ENCODE measurements at regions not wholly inside any gene's neighbourhood (a gene's known extent, or its start where the extent isn't known, plus 50 kb on each side); places are given as distances from the start of the nearest gene placed in this dataset.
"Not testable (repeated sequence)": the region's sequence is repeated elsewhere in the genome, so short reads cannot be mapped to it uniquely, and the experiment has no call there.

GRCh38 chr11:23846902-23847422 lies 649.9 kb upstream of the LUZP2 start:
- H3K27me3 Mint-ChIP-seq, result peaks cover 0 to 3% of the 10 kb centered on the region in 2 donors
- peaks cover 10% of the 10 kb centered on the region for H3K9me3 Mint-ChIP-seq
- H3K4me3 Mint-ChIP-seq, result no peak overlapping the region
- DNase-seq (ENCODE audit: low spot score) (no peak), ATAC-seq (no peak)
- H3K36me3 Mint-ChIP-seq, result peaks cover 13% of the 10 kb centered on the region
- H3K4me1 Mint-ChIP-seq (ENCODE audit: low read depth in 2 of 2), result peaks cover 0 to 2% of the 10 kb centered on the region in 2 donors
- H3K27ac Mint-ChIP-seq, result no peak overlapping the region

- H3K9me3 Mint-ChIP-seq, result peaks cover 4% of the 10 kb centered on the region
- ATAC-seq, result no peak
- no peak overlapping the region for H3K4me3 Mint-ChIP-seq
- peaks cover 0 to 2% of the 10 kb centered on the region in 2 donors for H3K4me1 Mint-ChIP-seq (ENCODE audit: low read depth in 2 of 2)
- no peak for DNase-seq (ENCODE audit: low spot score)
- H3K27ac Mint-ChIP-seq, result no peak overlapping the region
- no peaks in the 10 kb centered on the region for H3K27me3 Mint-ChIP-seq
- H3K36me3 Mint-ChIP-seq, result peaks cover 6% of the 10 kb centered on the region
These were observed 645.6 kb upstream of the LUZP2 start for GRCh38 chr11:23851216-23851615.

- Mint-ChIP-seq H3K9me3 (no peaks in the 10 kb centered on the region), H3K36me3 (no peaks in the 10 kb centered on the region), H3K27ac (no peak overlapping the region), H3K4me1 (ENCODE audit: low read depth in 2 of 2) (no peaks in the 10 kb centered on the region), H3K27me3 (no peaks in the 10 kb centered on the region), H3K4me3 (no peak overlapping the region)
- no peak for DNase-seq (ENCODE audit: low spot score)
- no peak for ATAC-seq
These were observed 640.2 kb upstream of the LUZP2 start for GRCh38 chr11:23856654-23857053.

- Mint-ChIP-seq H3K4me3 (no peak overlapping the region), H3K27ac (no peak overlapping the region), H3K9me3 (no peaks in the 10 kb centered on the region), H3K36me3 (no peaks in the 10 kb centered on the region), H3K27me3 (peaks cover 0 to 4% of the 10 kb centered on the region in 2 donors), H3K4me1 (ENCODE audit: low read depth in 2 of 2) (no peaks in the 10 kb centered on the region)
- ATAC-seq (no peak), DNase-seq (ENCODE audit: low spot score) (no peak)
These were observed 637.8 kb upstream of the LUZP2 start for GRCh38 chr11:23859087-23859486.

GRCh38 chr11:23861615-23862014 lies 635.2 kb upstream of the LUZP2 start:
- Mint-ChIP-seq H3K4me3 (no peak overlapping the region), H3K27ac (no peak overlapping the region), H3K4me1 (ENCODE audit: low read depth in 2 of 2) (no peaks in the 10 kb centered on the region), H3K9me3 (no peaks in the 10 kb centered on the region), H3K36me3 (no peaks in the 10 kb centered on the region), H3K27me3 (peaks cover 0 to 4% of the 10 kb centered on the region in 2 donors)
- ATAC-seq (no peak), DNase-seq (ENCODE audit: low spot score) (no peak)

- Mint-ChIP-seq H3K27me3 (peaks cover 0 to 4% of the 10 kb centered on the region in 2 donors), H3K36me3 (peaks cover 15% of the 10 kb centered on the region), H3K4me3 (no peak overlapping the region), H3K9me3 (peaks cover 4% of the 10 kb centered on the region), H3K4me1 (ENCODE audit: low read depth in 2 of 2) (peaks cover 3 to 4% of the 10 kb centered on the region in 2 donors), H3K27ac (no peak overlapping the region)
- no peak for ATAC-seq
- no peak for DNase-seq (ENCODE audit: low spot score)
These were observed 631.4 kb upstream of the LUZP2 start for GRCh38 chr11:23865341-23865975.

- H3K4me3 Mint-ChIP-seq, result no peak overlapping the region
- no peak for ATAC-seq
These were observed 630.2 kb upstream of the LUZP2 start for GRCh38 chr11:23866641-23867040.

GRCh38 chr11:23869671-23870070 lies 627.2 kb upstream of the LUZP2 start:
- H3K27ac Mint-ChIP-seq, result no peak overlapping the region
- peaks cover 10% of the 10 kb centered on the region for H3K9me3 Mint-ChIP-seq
- peaks cover 24% of the 10 kb centered on the region for H3K36me3 Mint-ChIP-seq
- DNase-seq (ENCODE audit: low spot score) (no peak), ATAC-seq (no peak)
- H3K4me3 Mint-ChIP-seq, result no peak overlapping the region
- H3K4me1 Mint-ChIP-seq (ENCODE audit: low read depth in 2 of 2), result peaks cover 3 to 4% of the 10 kb centered on the region in 2 donors
- no peaks in the 10 kb centered on the region for H3K27me3 Mint-ChIP-seq

More at GRCh38 chr11:23866641-23867040, 630.2 kb upstream of the LUZP2 start:
- Mint-ChIP-seq H3K36me3 (peaks cover 24% of the 10 kb centered on the region), H3K27ac (no peak overlapping the region), H3K9me3 (peaks cover 10% of the 10 kb centered on the region), H3K4me1 (ENCODE audit: low read depth in 2 of 2) (peaks cover 3 to 4% of the 10 kb centered on the region in 2 donors), H3K27me3 (peaks cover 0 to 4% of the 10 kb centered on the region in 2 donors)
- DNase-seq (ENCODE audit: low spot score), result no peak

GRCh38 chr11:23873406-23873805 lies 623.4 kb upstream of the LUZP2 start:
- H3K27ac Mint-ChIP-seq, result no peak overlapping the region
- H3K4me3 Mint-ChIP-seq, result no peak overlapping the region
- H3K4me1 Mint-ChIP-seq (ENCODE audit: low read depth in 2 of 2), result peaks cover 3 to 4% of the 10 kb centered on the region in 2 donors
- ATAC-seq (no peak), DNase-seq (ENCODE audit: low spot score) (no peak)
- peaks cover 10% of the 10 kb centered on the region for H3K9me3 Mint-ChIP-seq
- peaks cover 0 to 2% of the 10 kb centered on the region in 2 donors for H3K27me3 Mint-ChIP-seq
- peaks cover 18% of the 10 kb centered on the region for H3K36me3 Mint-ChIP-seq

GRCh38 chr11:23875176-23875850 lies 621.5 kb upstream of the LUZP2 start:
- H3K4me1 Mint-ChIP-seq (ENCODE audit: low read depth in 2 of 2), result no peaks in the 10 kb centered on the region
- peaks cover 0 to 2% of the 10 kb centered on the region in 2 donors for H3K27me3 Mint-ChIP-seq
- no peak overlapping the region for H3K27ac Mint-ChIP-seq
- no peak overlapping the region for H3K4me3 Mint-ChIP-seq
- H3K9me3 Mint-ChIP-seq, result peaks cover 6% of the 10 kb centered on the region
- H3K36me3 Mint-ChIP-seq, result peaks cover 10% of the 10 kb centered on the region
- no peak for DNase-seq (ENCODE audit: low spot score)
- ATAC-seq, result no peak

- DNase-seq (ENCODE audit: low spot score); ATAC-seq; H3K4me3 Mint-ChIP-seq; H3K9me3 Mint-ChIP-seq; H3K4me1 Mint-ChIP-seq (ENCODE audit: low read depth in 2 of 2); H3K27me3 Mint-ChIP-seq; H3K36me3 Mint-ChIP-seq; H3K27ac Mint-ChIP-seq: not testable (repeated sequence)
These were observed 613.3 kb upstream of the LUZP2 start for GRCh38 chr11:23883426-23884048.

GRCh38 chr11:23884341-23884740 lies 612.5 kb upstream of the LUZP2 start:
- no peaks in the 10 kb centered on the region for H3K4me1 Mint-ChIP-seq (ENCODE audit: low read depth in 2 of 2)
- H3K9me3 Mint-ChIP-seq, result peaks cover 3% of the 10 kb centered on the region
- no peaks in the 10 kb centered on the region for H3K27me3 Mint-ChIP-seq
- no peaks in the 10 kb centered on the region for H3K36me3 Mint-ChIP-seq
- no peak overlapping the region for H3K4me3 Mint-ChIP-seq
- ATAC-seq (no peak), DNase-seq (ENCODE audit: low spot score) (no peak)
- no peak overlapping the region for H3K27ac Mint-ChIP-seq

GRCh38 chr11:23885801-23886200 lies 611.1 kb upstream of the LUZP2 start:
- no peak for DNase-seq (ENCODE audit: low spot score)
- peaks cover 3% of the 10 kb centered on the region for H3K9me3 Mint-ChIP-seq
- no peak overlapping the region for H3K4me3 Mint-ChIP-seq
- H3K27me3 Mint-ChIP-seq, result no peaks in the 10 kb centered on the region
- H3K36me3 Mint-ChIP-seq, result no peaks in the 10 kb centered on the region
- no peak for ATAC-seq
- H3K4me1 Mint-ChIP-seq (ENCODE audit: low read depth in 2 of 2), result no peaks in the 10 kb centered on the region
- H3K27ac Mint-ChIP-seq, result no peak overlapping the region

- ATAC-seq; H3K4me1 Mint-ChIP-seq (ENCODE audit: low read depth in 2 of 2); H3K27me3 Mint-ChIP-seq; H3K4me3 Mint-ChIP-seq; H3K9me3 Mint-ChIP-seq; DNase-seq (ENCODE audit: low spot score); H3K27ac Mint-ChIP-seq; H3K36me3 Mint-ChIP-seq: not testable (repeated sequence)
These were observed 609.7 kb upstream of the LUZP2 start for GRCh38 chr11:23887122-23887521.
